Activated CD4-positive, alpha-beta memory T cell treated with anti-CD3 and anti-CD28 coated beads, Interleukin-2, amount 10 ng/mL, durations not matched to agents 7 days and 5 days (primary cell): ENCODE measurements at regions not wholly inside any gene's neighbourhood (a gene's known extent, or its start where the extent isn't known, plus 50 kb on each side); places are given as distances from the start of the nearest gene placed in this dataset.

Experiments
- CTCF ChIA-PET: fragments of 350-600 bp; sonication (Branson Sonifier 250); formaldehyde crosslinking; loops from one replicate; lab custom pipeline; 2021; ENCODE audit warnings: antibody characterized with exemption, inconsistent platforms; lab: Charles Lee
- POLR2A ChIA-PET: fragments of 350-600 bp; sonication (Branson Sonifier 250); formaldehyde crosslinking; loops from one replicate; lab custom pipeline; 2021; ENCODE audit warnings: antibody characterized with exemption; lab: Charles Lee
- DNase-seq: peaks from one replicate; pipeline ENCODE4 v3.0.0-alpha.2; 2020
- H3K27ac Mint-ChIP-seq: one replicate; pipeline ENCODE4 v1.8.0; 2021; ENCODE audit warnings: mild to moderate bottlenecking, mixed read lengths
- H3K27me3 Mint-ChIP-seq: one replicate; pipeline ENCODE4 v1.8.0; 2021; ENCODE audit warnings: mixed read lengths
- H3K36me3 Mint-ChIP-seq: one replicate; pipeline ENCODE4 v1.8.0; 2021; ENCODE audit warnings: low read depth, mixed read lengths
- H3K4me1 Mint-ChIP-seq: one replicate; pipeline ENCODE4 v1.8.0; 2021; ENCODE audit warnings: mixed read lengths
- H3K4me3 Mint-ChIP-seq: one replicate; pipeline ENCODE4 v1.8.0; 2021; ENCODE audit warnings: mild to moderate bottlenecking, mixed read lengths
- H3K9me3 Mint-ChIP-seq: one replicate; pipeline ENCODE4 v1.8.0; 2021; ENCODE audit warnings: mixed read lengths

DNA sequence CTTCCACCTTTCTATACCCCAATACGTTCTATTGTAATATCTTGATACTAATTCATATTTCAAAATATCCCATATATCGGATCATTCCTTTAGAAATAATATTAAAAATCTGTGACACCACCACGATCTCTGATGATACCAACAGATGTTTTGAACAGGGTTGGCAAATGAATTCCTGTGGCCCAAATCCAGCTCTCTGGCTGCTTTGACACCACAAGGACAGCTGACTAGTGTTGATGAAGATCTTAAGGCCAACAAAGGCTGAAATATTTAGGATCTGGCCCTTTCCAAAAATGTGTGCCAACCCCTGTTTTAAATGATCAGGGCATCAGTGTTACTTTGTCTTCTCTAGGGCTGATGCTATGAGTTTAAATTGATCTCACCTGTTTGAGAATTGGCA is 380.7 kb upstream of the PFKP start:
- no peak for DNase-seq
- no peaks in the 10 kb centered on the region for H3K27me3 Mint-ChIP-seq
- H3K27ac Mint-ChIP-seq = no peak overlapping the region
- no peaks in the 10 kb centered on the region for H3K9me3 Mint-ChIP-seq
- H3K4me1 Mint-ChIP-seq = no peaks in the 10 kb centered on the region
- no peaks in the 10 kb centered on the region for H3K36me3 Mint-ChIP-seq
- H3K4me3 Mint-ChIP-seq = no peak overlapping the region
- CTCF ChIA-PET = no interaction called here
- POLR2A ChIA-PET = no interaction called here

DNA sequence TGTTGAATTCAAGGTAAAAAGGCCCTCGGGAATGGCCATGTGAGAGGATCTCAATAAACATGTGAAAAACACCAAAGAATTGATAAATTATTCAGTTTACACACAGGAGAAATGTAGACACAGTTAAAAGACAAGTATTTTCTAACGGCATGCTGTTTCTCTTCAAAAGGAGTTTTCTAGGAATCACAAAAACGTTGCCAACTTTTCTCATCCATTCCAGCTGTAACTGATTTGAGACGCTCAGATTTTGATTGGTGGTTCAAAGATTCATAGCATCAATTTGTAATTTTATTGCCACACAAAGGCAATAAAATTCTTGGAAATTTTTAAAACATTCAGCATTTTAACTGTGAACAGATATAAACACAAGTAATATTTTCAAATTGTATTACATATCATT is 384.9 kb upstream of the PFKP start:
- Mint-ChIP-seq H3K4me3 (no peak overlapping the region), H3K27me3 (no peaks in the 10 kb centered on the region), H3K4me1 (no peaks in the 10 kb centered on the region), H3K27ac (no peak overlapping the region), H3K9me3 (no peaks in the 10 kb centered on the region), H3K36me3 (no peaks in the 10 kb centered on the region)
- ChIA-PET CTCF (no interaction called here), POLR2A (no interaction called here)
- no peak for DNase-seq

DNA sequence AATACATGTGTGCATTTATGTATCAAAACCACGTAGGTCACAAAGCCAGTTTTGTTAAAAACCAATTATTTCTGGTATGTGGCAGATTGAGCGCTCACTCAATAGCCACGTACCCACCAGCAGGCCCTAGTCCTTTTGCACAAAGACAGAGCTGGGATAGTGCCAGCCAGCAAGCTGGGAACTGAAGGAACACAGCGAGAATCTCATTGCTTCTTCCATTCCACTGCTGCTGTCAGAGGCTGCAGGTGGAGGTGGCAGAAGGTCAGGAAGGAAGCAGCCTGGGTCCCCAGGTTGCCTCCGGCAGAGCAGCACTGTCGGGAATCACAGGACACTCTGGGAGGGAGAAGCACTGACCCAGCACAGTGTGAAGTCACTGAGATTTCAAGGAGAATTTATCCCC is 385.5 kb upstream of the PFKP start:
- no peaks in the 10 kb centered on the region for H3K4me1 Mint-ChIP-seq
- no peak overlapping the region for H3K27ac Mint-ChIP-seq
- no peak overlapping the region for H3K4me3 Mint-ChIP-seq
- H3K27me3 Mint-ChIP-seq = no peaks in the 10 kb centered on the region
- H3K36me3 Mint-ChIP-seq = no peaks in the 10 kb centered on the region
- POLR2A ChIA-PET = no interaction called here
- CTCF ChIA-PET = no interaction called here
- no peaks in the 10 kb centered on the region for H3K9me3 Mint-ChIP-seq
- DNase-seq = no peak

DNA sequence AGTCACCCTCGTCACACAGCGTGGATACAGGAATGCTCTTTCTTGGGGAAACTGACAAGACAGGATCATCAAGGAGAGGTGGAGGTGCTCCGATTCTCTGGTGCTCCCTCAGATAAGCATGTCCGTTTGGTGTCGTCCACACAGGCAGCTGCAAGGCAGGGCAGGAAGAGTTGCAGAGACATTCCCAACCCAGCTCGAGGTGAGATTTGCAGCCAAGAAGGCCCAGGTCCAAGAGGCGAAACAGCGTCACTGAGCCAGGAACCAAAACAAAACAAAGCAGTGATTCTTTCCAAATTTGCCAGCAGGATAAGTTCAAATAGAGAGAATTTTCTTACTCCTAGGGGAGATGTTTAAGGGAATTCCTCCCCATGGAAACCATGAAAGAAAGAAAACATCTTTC is 386.5 kb upstream of the PFKP start:
- no peak for DNase-seq
- H3K27ac Mint-ChIP-seq = no peak overlapping the region
- H3K4me1 Mint-ChIP-seq = no peaks in the 10 kb centered on the region
- CTCF ChIA-PET = no interaction called here
- POLR2A ChIA-PET = no interaction called here
- no peaks in the 10 kb centered on the region for H3K9me3 Mint-ChIP-seq
- H3K4me3 Mint-ChIP-seq = no peak overlapping the region
- H3K36me3 Mint-ChIP-seq = no peaks in the 10 kb centered on the region
- H3K27me3 Mint-ChIP-seq = no peaks in the 10 kb centered on the region

DNA sequence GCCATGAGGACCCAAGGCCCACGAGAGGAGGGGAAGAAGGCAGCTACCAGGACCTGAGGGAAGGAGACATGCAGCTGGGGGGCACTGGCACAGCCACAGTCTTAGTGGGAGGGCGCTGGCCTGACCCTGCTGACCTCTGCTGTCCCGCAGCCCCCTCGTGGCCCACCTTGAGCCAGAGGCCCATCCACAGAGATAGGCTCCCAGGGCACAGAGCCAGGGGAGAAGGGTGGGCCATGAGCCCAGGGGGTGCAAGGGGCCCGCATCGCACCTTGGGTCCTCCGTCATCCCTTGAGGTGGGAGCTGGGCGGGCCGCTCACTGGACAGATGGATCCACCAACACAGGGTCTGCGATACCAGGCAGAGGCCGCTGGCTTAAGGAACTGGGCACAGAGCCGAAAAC is 387.7 kb upstream of the PFKP start:
- H3K4me3 Mint-ChIP-seq = no peak overlapping the region
- H3K27me3 Mint-ChIP-seq = no peaks in the 10 kb centered on the region
- H3K9me3 Mint-ChIP-seq = no peaks in the 10 kb centered on the region
- H3K4me1 Mint-ChIP-seq = no peaks in the 10 kb centered on the region
- POLR2A ChIA-PET = no interaction called here
- DNase-seq = no peak
- CTCF ChIA-PET = no interaction called here
- H3K36me3 Mint-ChIP-seq = no peaks in the 10 kb centered on the region
- no peak overlapping the region for H3K27ac Mint-ChIP-seq

DNA sequence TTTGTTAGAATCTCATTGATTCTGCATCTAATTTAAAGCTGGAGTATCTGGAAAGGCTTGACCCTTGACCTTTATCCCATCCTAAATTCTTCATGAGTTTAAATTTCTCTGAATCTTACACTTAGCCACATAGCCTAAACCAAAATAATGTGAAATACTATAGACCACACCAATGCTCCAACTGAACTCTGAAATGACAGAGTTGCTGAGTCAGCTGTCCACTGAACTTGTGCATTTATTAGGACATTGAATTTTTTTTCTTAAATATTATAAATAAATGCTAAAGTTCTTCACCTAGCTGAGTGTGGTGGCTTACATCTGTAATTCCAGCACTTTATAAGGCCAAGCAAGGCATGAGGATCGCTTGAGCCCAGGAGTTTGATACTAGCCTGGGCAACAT is 390.9 kb upstream of the PFKP start:
- POLR2A ChIA-PET = no interaction called here

DNA sequence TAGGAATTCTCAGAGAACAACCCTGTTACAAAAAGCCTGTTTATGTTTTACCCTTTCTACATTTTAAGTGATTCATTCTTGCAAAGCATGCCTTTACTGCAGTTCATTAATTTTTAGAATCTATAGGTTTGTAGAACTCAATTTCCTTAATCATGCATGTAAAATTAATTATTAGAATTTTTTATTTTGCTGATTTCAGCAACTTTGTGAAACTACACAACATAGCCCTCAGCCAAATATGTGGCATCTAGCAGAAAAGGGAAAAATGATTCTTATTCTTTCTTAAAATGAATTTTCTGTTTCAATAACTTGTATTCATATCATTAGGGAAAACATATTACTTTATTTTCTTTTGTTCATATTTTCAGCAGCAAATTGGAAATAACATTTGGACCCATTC is 392.9 kb upstream of the PFKP start:
- POLR2A ChIA-PET = no interaction called here
- no peaks in the 10 kb centered on the region for H3K4me1 Mint-ChIP-seq
- no peaks in the 10 kb centered on the region for H3K27me3 Mint-ChIP-seq
- no peaks in the 10 kb centered on the region for H3K36me3 Mint-ChIP-seq
- DNase-seq = no peak
- H3K4me3 Mint-ChIP-seq = no peak overlapping the region
- no peaks in the 10 kb centered on the region for H3K9me3 Mint-ChIP-seq
- no peak overlapping the region for H3K27ac Mint-ChIP-seq
- CTCF ChIA-PET = no interaction called here

More for the DNA sequence above, 390.9 kb upstream of the PFKP start:
- H3K36me3 Mint-ChIP-seq = no peaks in the 10 kb centered on the region
- DNase-seq = no peak
- H3K4me1 Mint-ChIP-seq = no peaks in the 10 kb centered on the region
- H3K27me3 Mint-ChIP-seq = no peaks in the 10 kb centered on the region
- no peak overlapping the region for H3K27ac Mint-ChIP-seq
- no peaks in the 10 kb centered on the region for H3K9me3 Mint-ChIP-seq
- H3K4me3 Mint-ChIP-seq = no peak overlapping the region
- CTCF ChIA-PET = no interaction called here

DNA sequence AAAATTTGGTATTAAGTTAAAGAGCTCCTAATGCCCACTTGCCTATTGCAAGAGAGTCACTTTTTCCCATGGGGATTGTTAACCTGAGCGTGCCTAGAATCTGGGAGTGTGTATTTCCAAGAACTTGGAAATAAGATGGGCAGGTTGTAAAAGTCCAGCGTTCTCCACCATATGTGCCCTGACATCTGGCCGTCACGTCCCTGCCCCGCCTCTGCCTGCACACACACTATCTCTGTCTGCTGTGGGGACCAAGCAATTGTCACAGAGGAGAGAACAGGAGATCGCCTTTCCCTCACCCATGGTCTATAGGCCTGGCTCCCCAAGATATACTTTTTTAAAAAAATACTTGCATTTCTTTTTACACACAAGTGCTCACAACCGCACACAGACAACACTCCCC is 396.5 kb upstream of the PFKP start:
- H3K27me3 Mint-ChIP-seq = no peaks in the 10 kb centered on the region
- H3K4me3 Mint-ChIP-seq = no peak overlapping the region
- ChIA-PET POLR2A (no interaction called here), CTCF (no interaction called here)
- H3K36me3 Mint-ChIP-seq = no peaks in the 10 kb centered on the region
- no peak overlapping the region for H3K27ac Mint-ChIP-seq
- no peak for DNase-seq
- H3K4me1 Mint-ChIP-seq = no peaks in the 10 kb centered on the region
- H3K9me3 Mint-ChIP-seq = peaks cover 2% of the 10 kb centered on the region

DNA sequence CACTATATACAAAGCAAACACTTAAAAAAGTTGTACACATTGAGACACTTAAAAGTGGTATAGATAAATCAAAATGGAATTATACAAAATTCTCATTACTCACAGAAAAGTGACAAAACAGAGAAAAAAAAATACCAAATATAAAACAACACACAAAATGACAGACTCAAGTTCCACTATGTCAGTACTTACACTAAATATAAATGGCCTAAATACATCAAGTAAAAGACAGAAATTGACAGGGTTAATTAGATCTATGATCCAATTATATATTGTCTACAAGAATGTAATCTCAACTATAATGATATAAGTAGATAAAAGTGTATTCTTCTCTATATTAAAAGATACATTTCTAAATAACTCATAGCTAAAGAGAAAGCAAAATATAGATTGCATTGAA is 401.6 kb upstream of the PFKP start:
- Mint-ChIP-seq H3K9me3 (peaks cover 6% of the 10 kb centered on the region), H3K27ac (no peak overlapping the region), H3K4me3 (no peak overlapping the region), H3K27me3 (no peaks in the 10 kb centered on the region), H3K4me1 (no peaks in the 10 kb centered on the region), H3K36me3 (no peaks in the 10 kb centered on the region)
- DNase-seq = no peak
- POLR2A ChIA-PET = no interaction called here
- CTCF ChIA-PET = no interaction called here

DNA sequence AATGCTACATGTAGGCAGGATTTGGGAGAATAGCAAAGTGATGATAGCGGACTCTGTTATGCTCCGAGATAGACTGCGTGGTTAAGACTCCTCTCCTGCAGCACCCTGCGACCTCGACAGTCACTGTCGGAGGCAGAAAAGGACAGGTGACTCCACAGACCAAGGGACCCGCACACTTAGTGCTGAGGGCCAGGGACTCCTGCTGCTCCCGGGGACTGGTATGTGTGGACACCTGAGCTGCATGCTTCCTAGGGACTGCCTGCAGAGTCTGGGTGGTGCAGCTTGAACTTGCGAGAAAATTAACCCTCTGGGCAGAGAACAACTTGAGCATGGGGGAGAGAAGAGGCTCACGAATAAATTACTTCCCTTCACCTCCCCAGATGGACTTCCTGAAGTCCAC is 407.1 kb upstream of the PFKP start:
- CTCF ChIA-PET = no interaction called here
- H3K36me3 Mint-ChIP-seq = no peaks in the 10 kb centered on the region
- POLR2A ChIA-PET = no interaction called here
- DNase-seq = no peak
- H3K4me1 Mint-ChIP-seq = no peaks in the 10 kb centered on the region
- no peaks in the 10 kb centered on the region for H3K27me3 Mint-ChIP-seq
- H3K9me3 Mint-ChIP-seq = peaks cover 3% of the 10 kb centered on the region
- H3K4me3 Mint-ChIP-seq = no peak overlapping the region
- no peak overlapping the region for H3K27ac Mint-ChIP-seq

DNA sequence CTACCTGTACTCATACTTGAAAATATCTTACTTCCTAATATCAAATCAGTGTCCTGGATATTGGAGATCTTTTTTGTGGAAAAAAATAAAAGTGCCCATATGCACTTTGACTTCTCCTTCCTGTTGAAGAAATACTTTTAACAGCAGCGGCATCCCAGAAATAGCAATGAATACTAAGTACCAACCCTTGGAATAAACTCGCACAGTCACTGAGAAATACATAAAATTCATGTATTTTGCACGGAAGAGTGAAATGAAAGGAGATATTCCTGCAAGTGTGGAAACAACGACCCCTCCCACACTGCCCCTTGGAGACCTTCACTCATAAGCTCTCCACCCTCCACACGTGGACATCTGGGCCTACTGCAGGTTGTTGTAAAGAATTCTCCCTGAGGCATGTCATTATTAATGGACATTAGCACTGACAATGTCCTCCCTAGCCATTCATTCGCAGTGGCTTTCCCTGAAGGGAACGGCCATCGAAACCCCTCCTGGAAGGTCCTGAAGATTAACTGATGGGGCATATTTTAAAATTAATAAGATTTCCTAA is 407.6 kb upstream of the PFKP start:
- Mint-ChIP-seq H3K9me3 (peaks cover 2% of the 10 kb centered on the region), H3K36me3 (no peaks in the 10 kb centered on the region), H3K27ac (no peak overlapping the region), H3K27me3 (no peaks in the 10 kb centered on the region), H3K4me3 (no peak overlapping the region), H3K4me1 (no peaks in the 10 kb centered on the region)
- no peak for DNase-seq
- CTCF ChIA-PET = no interaction called here
- POLR2A ChIA-PET = no interaction called here

DNA sequence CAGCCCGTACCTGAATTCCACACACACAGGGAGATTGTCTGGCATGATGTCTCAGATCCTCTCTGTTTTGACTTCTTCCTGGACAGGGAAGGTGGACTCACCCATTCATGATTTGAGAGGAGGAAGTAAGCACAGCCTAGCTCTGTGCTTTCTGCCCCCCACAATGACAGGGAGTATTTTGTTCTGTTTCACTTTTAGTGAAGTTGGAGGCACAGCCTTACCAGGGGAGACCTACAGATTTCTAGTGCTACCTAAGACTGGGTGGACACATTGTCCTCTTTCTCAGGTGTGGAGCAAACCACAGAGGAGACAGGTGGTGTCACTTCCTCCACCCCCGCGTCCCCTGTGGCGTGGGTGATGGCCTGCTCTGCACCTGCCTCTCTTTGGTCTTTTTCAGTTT is 408.6 kb upstream of the PFKP start:
- Mint-ChIP-seq H3K4me3 (no peak overlapping the region), H3K9me3 (no peaks in the 10 kb centered on the region), H3K4me1 (no peaks in the 10 kb centered on the region), H3K27me3 (no peaks in the 10 kb centered on the region), H3K27ac (no peak overlapping the region), H3K36me3 (no peaks in the 10 kb centered on the region)
- DNase-seq = no peak
- ChIA-PET POLR2A (no interaction called here), CTCF (no interaction called here)

DNA sequence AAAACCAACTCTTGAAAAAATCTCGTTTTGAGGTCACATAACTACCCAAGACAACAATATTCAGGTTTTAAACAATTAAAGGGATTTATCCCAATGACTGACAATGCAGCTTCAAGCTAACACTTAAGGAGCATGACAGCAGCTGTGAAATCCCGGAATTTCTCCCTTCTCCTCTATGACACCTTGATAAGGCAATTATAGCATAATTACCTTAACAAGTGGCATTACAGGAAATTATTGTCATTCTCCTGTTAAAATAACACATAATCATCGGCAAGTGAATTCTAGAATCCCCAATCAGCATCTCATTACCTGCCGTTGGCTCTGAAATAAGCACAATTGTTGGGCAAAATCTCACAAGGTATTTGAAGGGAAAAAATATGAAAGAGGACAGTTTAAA is 417.0 kb upstream of the PFKP start:
- no peaks in the 10 kb centered on the region for H3K27me3 Mint-ChIP-seq
- H3K27ac Mint-ChIP-seq = no peak overlapping the region
- ChIA-PET POLR2A (no interaction called here), CTCF (no interaction called here)
- H3K4me3 Mint-ChIP-seq = no peak overlapping the region
- DNase-seq = no peak
- H3K36me3 Mint-ChIP-seq = no peaks in the 10 kb centered on the region
- H3K4me1 Mint-ChIP-seq = no peaks in the 10 kb centered on the region
- H3K9me3 Mint-ChIP-seq = no peaks in the 10 kb centered on the region

DNA sequence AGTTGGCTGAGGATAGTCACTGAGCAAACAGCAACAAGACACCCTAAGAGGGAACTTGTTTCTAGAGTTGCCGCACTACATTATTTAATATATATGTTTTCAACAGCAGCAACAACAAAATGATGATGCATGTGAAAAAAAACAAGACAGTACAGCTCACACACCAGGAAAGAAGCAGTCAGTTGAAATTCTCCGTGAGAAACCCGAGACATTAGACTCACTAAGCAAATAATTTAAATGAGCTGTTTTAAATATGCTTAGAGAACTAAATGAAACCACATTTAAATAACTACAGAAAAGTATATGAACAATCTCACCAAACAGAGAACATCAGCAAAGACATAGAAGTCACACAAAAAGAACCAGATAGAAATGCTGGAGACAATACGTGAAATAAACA is 426.3 kb upstream of the PFKP start:
- Mint-ChIP-seq H3K36me3 (no peaks in the 10 kb centered on the region), H3K27me3 (no peaks in the 10 kb centered on the region), H3K9me3 (no peaks in the 10 kb centered on the region), H3K27ac (no peak overlapping the region), H3K4me1 (no peaks in the 10 kb centered on the region), H3K4me3 (no peak overlapping the region)
- POLR2A ChIA-PET = no interaction called here
- no peak for DNase-seq
- CTCF ChIA-PET = no interaction called here

DNA sequence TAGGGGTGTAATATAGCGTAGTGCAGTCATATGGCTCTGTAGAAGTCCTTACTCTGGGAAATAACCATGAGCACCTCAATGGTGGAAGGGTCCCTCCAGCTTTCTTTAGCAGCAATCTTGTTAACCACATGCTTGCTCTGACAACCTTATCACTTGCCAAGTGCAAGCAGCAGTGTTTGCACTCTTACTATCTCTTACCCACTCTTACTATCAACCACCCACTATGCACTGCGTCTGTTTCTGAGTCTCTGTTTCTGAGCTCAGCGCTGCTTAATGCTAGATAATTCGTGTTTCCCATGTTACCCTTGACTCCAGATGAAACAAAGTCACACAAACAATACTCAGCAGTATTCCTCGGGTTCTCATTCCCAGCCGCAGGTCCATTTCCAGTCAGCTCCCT is 433.7 kb upstream of the PFKP start:
- DNase-seq = no peak
- no peaks in the 10 kb centered on the region for H3K9me3 Mint-ChIP-seq
- CTCF ChIA-PET = no interaction called here
- H3K27ac Mint-ChIP-seq = no peak overlapping the region
- no peaks in the 10 kb centered on the region for H3K27me3 Mint-ChIP-seq
- no peak overlapping the region for H3K4me3 Mint-ChIP-seq
- no peaks in the 10 kb centered on the region for H3K36me3 Mint-ChIP-seq
- POLR2A ChIA-PET = no interaction called here
- H3K4me1 Mint-ChIP-seq = no peaks in the 10 kb centered on the region
